ENCODE measurements at regions not wholly inside any gene's neighbourhood (a gene's known extent, or its start where the extent isn't known, plus 50 kb on each side); places are given as distances from the start of the nearest gene placed in this dataset.

GRCh38 chr4:180120068-180120467, 2123.1 kb upstream of the TENM3 start:
- Histone ChIP-seq H3K9ac (ENCODE audit: low read length) (no peak overlapping the region), H2BK12ac (ENCODE audit: low read length) (no peak overlapping the region), H3K27ac (ENCODE audit: low read depth, low read length) (no peak overlapping the region), H4K8ac (ENCODE audit: low read depth, low read length) (no peak overlapping the region), H3K9me3 (ENCODE audit: insufficient read depth, low read depth, low read length) (no peaks in the 10 kb centered on the region), H2AK5ac (ENCODE audit: low read length) (no peak overlapping the region), H3K79me2 (ENCODE audit: control insufficient read depth, insufficient read depth, low read length, poor library complexity) (no peaks in the 10 kb centered on the region), H3K4me2 (ENCODE audit: low read length) (no peak overlapping the region), H3K4me3 (ENCODE audit: low read depth, low read length) (no peak overlapping the region), H2BK5ac (ENCODE audit: low read depth, low read length, poor library complexity) (no peak overlapping the region), H3K23ac (ENCODE audit: low read length) (no peak overlapping the region), H3K79me1 (ENCODE audit: low read length) (no peaks in the 10 kb centered on the region), H3K4me1 (ENCODE audit: control insufficient read depth in 1 of 2, insufficient read depth in 2 of 2, low read length in 2 of 2) (no peaks in the 10 kb centered on the region), H2AFZ (ENCODE audit: insufficient read depth, low read length, poor library complexity) (no peak overlapping the region), H2BK120ac (ENCODE audit: insufficient read depth, low read length, poor library complexity) (no peak overlapping the region), H3K36me3 (ENCODE audit: control insufficient read depth in 1 of 2, insufficient read depth in 2 of 2, low read length in 2 of 2) (no peaks in the 10 kb centered on the region), H3K4ac (ENCODE audit: low read depth, low read length) (no peak overlapping the region), H4K12ac (ENCODE audit: low read depth, low read length) (no peak overlapping the region), H3K27me3 (ENCODE audit: insufficient read depth, low read length) (no peaks in the 10 kb centered on the region), H3K14ac (ENCODE audit: low read length) (no peak overlapping the region), H4K91ac (ENCODE audit: low read depth, low read length) (no peak overlapping the region), H3K18ac (ENCODE audit: low read length) (no peak overlapping the region)
- no CpG with 5 or more reads among the region's 3 CpGs for WGBS (ENCODE audit: extremely low coverage, insufficient coverage, insufficient read length)
- no peak for DNase-seq

- Histone ChIP-seq H4K91ac (ENCODE audit: low read depth, low read length) (no peak overlapping the region), H3K9me3 (ENCODE audit: insufficient read depth, low read depth, low read length) (no peaks in the 10 kb centered on the region), H3K4ac (ENCODE audit: low read depth, low read length) (no peak overlapping the region), H2BK5ac (ENCODE audit: low read depth, low read length, poor library complexity) (no peak overlapping the region), H4K8ac (ENCODE audit: low read depth, low read length) (no peak overlapping the region), H3K79me1 (ENCODE audit: low read length) (no peaks in the 10 kb centered on the region), H3K4me2 (ENCODE audit: low read length) (no peak overlapping the region), H2BK12ac (ENCODE audit: low read length) (no peak overlapping the region), H3K79me2 (ENCODE audit: control insufficient read depth, insufficient read depth, low read length, poor library complexity) (no peaks in the 10 kb centered on the region), H3K14ac (ENCODE audit: low read length) (no peak overlapping the region), H3K23ac (ENCODE audit: low read length) (no peak overlapping the region), H2AK5ac (ENCODE audit: low read length) (no peak overlapping the region), H3K9ac (ENCODE audit: low read length) (no peak overlapping the region), H3K36me3 (ENCODE audit: control insufficient read depth in 1 of 2, insufficient read depth in 2 of 2, low read length in 2 of 2) (no peaks in the 10 kb centered on the region), H3K18ac (ENCODE audit: low read length) (no peak overlapping the region), H2AFZ (ENCODE audit: insufficient read depth, low read length, poor library complexity) (no peak overlapping the region), H3K4me3 (ENCODE audit: low read depth, low read length) (no peak overlapping the region), H3K27me3 (ENCODE audit: insufficient read depth, low read length) (no peaks in the 10 kb centered on the region), H3K4me1 (ENCODE audit: control insufficient read depth in 1 of 2, insufficient read depth in 2 of 2, low read length in 2 of 2) (no peaks in the 10 kb centered on the region), H3K27ac (ENCODE audit: low read depth, low read length) (no peak overlapping the region), H4K12ac (ENCODE audit: low read depth, low read length) (no peak overlapping the region), H2BK120ac (ENCODE audit: insufficient read depth, low read length, poor library complexity) (no peak overlapping the region)
- no CpG with 5 or more reads among the region's 11 CpGs for WGBS (ENCODE audit: extremely low coverage, insufficient coverage, insufficient read length)
- no peak for DNase-seq
These were observed 2108.9 kb upstream of the TENM3 start for GRCh38 chr4:180134091-180134866.

GRCh38 chr4:180141734-180142133, 2101.5 kb upstream of the TENM3 start:
- Histone ChIP-seq H3K9me3 (ENCODE audit: insufficient read depth, low read depth, low read length) (no peaks in the 10 kb centered on the region), H3K9ac (ENCODE audit: low read length) (no peak overlapping the region), H2BK12ac (ENCODE audit: low read length) (no peak overlapping the region), H2BK5ac (ENCODE audit: low read depth, low read length, poor library complexity) (no peak overlapping the region), H3K4me1 (ENCODE audit: control insufficient read depth in 1 of 2, insufficient read depth in 2 of 2, low read length in 2 of 2) (no peaks in the 10 kb centered on the region), H4K12ac (ENCODE audit: low read depth, low read length) (no peak overlapping the region), H3K79me2 (ENCODE audit: control insufficient read depth, insufficient read depth, low read length, poor library complexity) (no peaks in the 10 kb centered on the region), H3K4me2 (ENCODE audit: low read length) (no peak overlapping the region), H3K79me1 (ENCODE audit: low read length) (no peaks in the 10 kb centered on the region), H3K23ac (ENCODE audit: low read length) (no peak overlapping the region), H3K4me3 (ENCODE audit: low read depth, low read length) (no peak overlapping the region), H3K14ac (ENCODE audit: low read length) (no peak overlapping the region), H4K91ac (ENCODE audit: low read depth, low read length) (no peak overlapping the region), H3K4ac (ENCODE audit: low read depth, low read length) (no peak overlapping the region), H2AFZ (ENCODE audit: insufficient read depth, low read length, poor library complexity) (no peak overlapping the region), H3K36me3 (ENCODE audit: control insufficient read depth in 1 of 2, insufficient read depth in 2 of 2, low read length in 2 of 2) (no peaks in the 10 kb centered on the region), H3K18ac (ENCODE audit: low read length) (no peak overlapping the region), H3K27ac (ENCODE audit: low read depth, low read length) (no peak overlapping the region), H3K27me3 (ENCODE audit: insufficient read depth, low read length) (no peaks in the 10 kb centered on the region), H4K8ac (ENCODE audit: low read depth, low read length) (no peak overlapping the region), H2AK5ac (ENCODE audit: low read length) (no peak overlapping the region), H2BK120ac (ENCODE audit: insufficient read depth, low read length, poor library complexity) (no peak overlapping the region)
- no CpG with 5 or more reads among the region's 3 CpGs for WGBS (ENCODE audit: extremely low coverage, insufficient coverage, insufficient read length)
- no peak for DNase-seq

- no peaks in the 10 kb centered on the region for H3K36me3 ChIP-seq (ENCODE audit: control insufficient read depth in 1 of 2, insufficient read depth in 2 of 2, low read length in 2 of 2)
- no peak overlapping the region for H3K9ac ChIP-seq (ENCODE audit: low read length)
- H3K4me1 ChIP-seq (ENCODE audit: control insufficient read depth in 1 of 2, insufficient read depth in 2 of 2, low read length in 2 of 2) = no peaks in the 10 kb centered on the region
- H3K27me3 ChIP-seq (ENCODE audit: insufficient read depth, low read length) = no peaks in the 10 kb centered on the region
- H3K4ac ChIP-seq (ENCODE audit: low read depth, low read length) = no peak overlapping the region
- no peak overlapping the region for H2BK5ac ChIP-seq (ENCODE audit: low read depth, low read length, poor library complexity)
- H2BK12ac ChIP-seq (ENCODE audit: low read length) = no peak overlapping the region
- no peaks in the 10 kb centered on the region for H3K79me1 ChIP-seq (ENCODE audit: low read length)
- H3K4me3 ChIP-seq (ENCODE audit: low read depth, low read length) = no peak overlapping the region
- WGBS (ENCODE audit: extremely low coverage, insufficient coverage, insufficient read length) = no CpG with 5 or more reads among the region's 2 CpGs
- no peaks in the 10 kb centered on the region for H3K79me2 ChIP-seq (ENCODE audit: control insufficient read depth, insufficient read depth, low read length, poor library complexity)
- no peaks in the 10 kb centered on the region for H3K9me3 ChIP-seq (ENCODE audit: insufficient read depth, low read depth, low read length)
- no peak overlapping the region for H4K8ac ChIP-seq (ENCODE audit: low read depth, low read length)
- H3K23ac ChIP-seq (ENCODE audit: low read length) = no peak overlapping the region
- H4K91ac ChIP-seq (ENCODE audit: low read depth, low read length) = no peak overlapping the region
- no peak overlapping the region for H4K12ac ChIP-seq (ENCODE audit: low read depth, low read length)
- H2BK120ac ChIP-seq (ENCODE audit: insufficient read depth, low read length, poor library complexity) = no peak overlapping the region
- no peak overlapping the region for H2AFZ ChIP-seq (ENCODE audit: insufficient read depth, low read length, poor library complexity)
- no peak overlapping the region for H3K18ac ChIP-seq (ENCODE audit: low read length)
- no peak overlapping the region for H3K4me2 ChIP-seq (ENCODE audit: low read length)
- no peak overlapping the region for H3K27ac ChIP-seq (ENCODE audit: low read depth, low read length)
- no peak for DNase-seq
- no peak overlapping the region for H3K14ac ChIP-seq (ENCODE audit: low read length)
- no peak overlapping the region for H2AK5ac ChIP-seq (ENCODE audit: low read length)
These were observed 2094.5 kb upstream of the TENM3 start for GRCh38 chr4:180148737-180149136.
